ENCODE measurements at regions not wholly inside any gene's neighbourhood (a gene's known extent, or its start where the extent isn't known, plus 50 kb on each side); places are given as distances from the start of the nearest gene placed in this dataset.
"Not testable (repeated sequence)": the region's sequence is repeated elsewhere in the genome, so short reads cannot be mapped to it uniquely, and the experiment has no call there.

GRCh38 chrX:981791-982626 is 230.4 kb downstream of the CRLF2 start:
- no peaks in the 10 kb centered on the region for H3K27me3 Mint-ChIP-seq (ENCODE audit: insufficient read depth, unreplicated experiment)
- ChIA-PET POLR2A (no interaction called here), CTCF (no interaction called here)
- peaks cover 7% of the 10 kb centered on the region for H3K36me3 Mint-ChIP-seq (ENCODE audit: insufficient read depth, unreplicated experiment)
- no peaks in the 10 kb centered on the region for H3K4me1 Mint-ChIP-seq (ENCODE audit: insufficient read depth, unreplicated experiment)
- H3K4me3 Mint-ChIP-seq (ENCODE audit: unreplicated experiment) = no peak overlapping the region
- peaks cover 18% of the 10 kb centered on the region for H3K9me3 Mint-ChIP-seq (ENCODE audit: unreplicated experiment)
- TF ChIP-seq, protein P1, sequence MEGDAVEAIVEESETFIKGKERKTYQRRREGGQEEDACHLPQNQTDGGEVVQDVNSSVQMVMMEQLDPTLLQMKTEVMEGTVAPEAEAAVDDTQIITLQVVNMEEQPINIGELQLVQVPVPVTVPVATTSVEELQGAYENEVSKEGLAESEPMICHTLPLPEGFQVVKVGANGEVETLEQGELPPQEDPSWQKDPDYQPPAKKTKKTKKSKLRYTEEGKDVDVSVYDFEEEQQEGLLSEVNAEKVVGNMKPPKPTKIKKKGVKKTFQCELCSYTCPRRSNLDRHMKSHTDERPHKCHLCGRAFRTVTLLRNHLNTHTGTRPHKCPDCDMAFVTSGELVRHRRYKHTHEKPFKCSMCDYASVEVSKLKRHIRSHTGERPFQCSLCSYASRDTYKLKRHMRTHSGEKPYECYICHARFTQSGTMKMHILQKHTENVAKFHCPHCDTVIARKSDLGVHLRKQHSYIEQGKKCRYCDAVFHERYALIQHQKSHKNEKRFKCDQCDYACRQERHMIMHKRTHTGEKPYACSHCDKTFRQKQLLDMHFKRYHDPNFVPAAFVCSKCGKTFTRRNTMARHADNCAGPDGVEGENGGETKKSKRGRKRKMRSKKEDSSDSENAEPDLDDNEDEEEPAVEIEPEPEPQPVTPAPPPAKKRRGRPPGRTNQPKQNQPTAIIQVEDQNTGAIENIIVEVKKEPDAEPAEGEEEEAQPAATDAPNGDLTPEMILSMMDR (IDR thresholded peaks at IDR 0.05; ENCODE audit: unreplicated experiment) = no peak
- no peak overlapping the region for H3K27ac Mint-ChIP-seq (ENCODE audit: low read depth, unreplicated experiment)
- intact Hi-C loops (cut with micrococcal nuclease) = no loop called here
- no peak for DNase-seq (ENCODE audit: unreplicated experiment)
- BruUV-seq (replicated peaks) = no TSS peak

GRCh38 chrX:980587-981235 is 231.7 kb downstream of the CRLF2 start:
- TF ChIP-seq, protein P1 (IDR thresholded peaks at IDR 0.05; ENCODE audit: unreplicated experiment) = no peak

GRCh38 chrX:979127-979526 is 233.3 kb downstream of the CRLF2 start:
- DNase-seq (ENCODE audit: unreplicated experiment); H3K4me1 Mint-ChIP-seq (ENCODE audit: insufficient read depth, unreplicated experiment); CTCF ChIA-PET; H3K27ac Mint-ChIP-seq (ENCODE audit: low read depth, unreplicated experiment); POLR2A ChIA-PET; H3K4me3 Mint-ChIP-seq (ENCODE audit: unreplicated experiment); BruUV-seq (replicated peaks); intact Hi-C loops (cut with micrococcal nuclease); H3K27me3 Mint-ChIP-seq (ENCODE audit: insufficient read depth, unreplicated experiment); H3K36me3 Mint-ChIP-seq (ENCODE audit: insufficient read depth, unreplicated experiment): not testable (repeated sequence)
- H3K9me3 Mint-ChIP-seq (ENCODE audit: unreplicated experiment) = peaks cover 34% of the 10 kb centered on the region

More at GRCh38 chrX:980587-981235, 231.7 kb downstream of the CRLF2 start:
- no TSS peak for BruUV-seq (replicated peaks)
- intact Hi-C loops (cut with micrococcal nuclease) = no loop called here
- no peak for DNase-seq (ENCODE audit: unreplicated experiment)
- peaks cover 7% of the 10 kb centered on the region for H3K36me3 Mint-ChIP-seq (ENCODE audit: insufficient read depth, unreplicated experiment)
- peaks cover 27% of the 10 kb centered on the region for H3K9me3 Mint-ChIP-seq (ENCODE audit: unreplicated experiment)
- no peak overlapping the region for H3K4me3 Mint-ChIP-seq (ENCODE audit: unreplicated experiment)
- no peaks in the 10 kb centered on the region for H3K4me1 Mint-ChIP-seq (ENCODE audit: insufficient read depth, unreplicated experiment)
- POLR2A ChIA-PET = no interaction called here
- no peak overlapping the region for H3K27ac Mint-ChIP-seq (ENCODE audit: low read depth, unreplicated experiment)
- H3K27me3 Mint-ChIP-seq (ENCODE audit: insufficient read depth, unreplicated experiment) = no peaks in the 10 kb centered on the region
- CTCF ChIA-PET = no interaction called here

- H3K4me1 Mint-ChIP-seq (ENCODE audit: insufficient read depth, unreplicated experiment) = no peaks in the 10 kb centered on the region
- no peak for DNase-seq (ENCODE audit: unreplicated experiment)
- CTCF ChIA-PET = no interaction called here
Measured at GRCh38 chrX:973010-973632, 239.3 kb downstream of the CRLF2 start.

More at GRCh38 chrX:973010-973632, 239.3 kb downstream of the CRLF2 start:
- intact Hi-C loops (cut with micrococcal nuclease) = no loop called here
- no TSS peak for BruUV-seq (replicated peaks)
- Mint-ChIP-seq H3K27me3 (ENCODE audit: insufficient read depth, unreplicated experiment) (no peaks in the 10 kb centered on the region), H3K36me3 (ENCODE audit: insufficient read depth, unreplicated experiment) (no peaks in the 10 kb centered on the region), H3K27ac (ENCODE audit: low read depth, unreplicated experiment) (no peak overlapping the region), H3K4me3 (ENCODE audit: unreplicated experiment) (no peak overlapping the region), H3K9me3 (ENCODE audit: unreplicated experiment) (peaks cover 25% of the 10 kb centered on the region)
- TF ChIP-seq, protein P1 (IDR thresholded peaks at IDR 0.05; ENCODE audit: unreplicated experiment) = no peak
- POLR2A ChIA-PET = no interaction called here
